T-helper 2 cell treated with Interferon-gamma antibody and Interleukin-4, amounts not matched to agents 5 μg/mL and 100 μg/mL, for 36 hours (primary cell): ENCODE measurements at regions not wholly inside any gene's neighbourhood (a gene's known extent, or its start where the extent isn't known, plus 50 kb on each side); places are given as distances from the start of the nearest gene placed in this dataset.
"Not testable (repeated sequence)": the region's sequence is repeated elsewhere in the genome, so short reads cannot be mapped to it uniquely, and the experiment has no call there.

Source experiments
- DNase-seq: peaks from one replicate; pipeline ENCODE4 v3.0.0; 2021; ENCODE audit warnings: low spot score
- H3K27ac Mint-ChIP-seq: one replicate; pipeline ENCODE4 v1.8.0; 2021; ENCODE audit warnings: mild to moderate bottlenecking, mixed read lengths
- H3K27me3 Mint-ChIP-seq: one replicate; pipeline ENCODE4 v1.8.0; 2021; ENCODE audit warnings: low read depth, mixed read lengths
- H3K36me3 Mint-ChIP-seq: one replicate; pipeline ENCODE4 v1.8.0; 2021; ENCODE audit warnings: low read depth, mixed read lengths
- H3K4me1 Mint-ChIP-seq: one replicate; pipeline ENCODE4 v1.8.0; 2021; ENCODE audit warnings: low read depth, mixed read lengths
- H3K4me3 Mint-ChIP-seq: one replicate; pipeline ENCODE4 v1.8.0; 2022; ENCODE audit warnings: mild to moderate bottlenecking, moderate library complexity, mixed read lengths
- H3K9me3 Mint-ChIP-seq: one replicate; pipeline ENCODE4 v1.8.0; 2021; ENCODE audit warnings: mixed read lengths

DNA sequence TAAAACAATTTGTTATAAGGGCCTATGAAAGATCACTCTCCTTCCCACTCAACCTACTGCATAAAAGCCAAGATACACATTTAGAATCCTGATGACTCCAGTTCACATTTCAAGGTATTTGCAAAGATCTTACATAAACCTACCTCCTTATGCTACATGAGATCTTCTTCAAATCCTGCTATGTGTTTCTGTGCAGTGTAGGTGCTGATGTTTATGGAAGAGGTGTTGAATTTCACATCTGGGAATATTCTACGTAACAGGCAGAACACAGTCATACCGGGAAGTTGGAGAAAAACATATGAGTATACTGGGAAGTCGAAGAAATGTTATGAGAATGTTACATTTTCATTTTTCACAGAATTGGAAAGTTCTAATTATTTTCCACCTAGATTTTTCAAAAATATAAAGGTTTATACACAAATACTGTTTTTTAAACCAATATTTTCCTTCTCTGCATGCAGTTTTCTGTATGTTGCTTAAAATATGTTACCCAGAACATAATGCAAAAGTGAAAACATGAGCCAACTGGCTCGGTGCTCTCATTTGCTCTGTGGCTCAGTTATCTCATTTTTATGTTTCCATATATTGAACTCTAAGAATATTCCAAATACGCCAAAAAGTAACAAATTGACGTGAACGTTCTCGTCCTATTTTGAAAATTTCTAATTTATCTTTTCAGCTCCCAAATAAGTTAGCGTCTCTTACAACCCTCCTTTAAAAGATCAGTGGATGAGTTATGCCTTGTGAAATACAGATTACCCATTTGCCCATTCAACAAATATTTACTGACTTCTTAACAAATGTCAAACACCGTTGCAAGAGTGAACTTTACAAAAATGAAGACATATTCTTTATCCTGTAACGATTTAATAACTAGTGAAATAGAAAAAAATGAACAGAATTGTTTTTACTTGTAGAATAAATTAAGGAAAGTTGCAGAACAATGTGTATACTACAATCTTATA is 899.3 kb downstream of the STIM2 start:
- Mint-ChIP-seq H3K4me3 (no peak overlapping the region), H3K4me1 (no peaks in the 10 kb centered on the region), H3K36me3 (no peaks in the 10 kb centered on the region), H3K27ac (no peak overlapping the region), H3K27me3 (no peaks in the 10 kb centered on the region), H3K9me3 (peaks cover 23% of the 10 kb centered on the region)
- no peak for DNase-seq

GRCh38 chr4:27763830-27764525 is 903.3 kb downstream of the STIM2 start:
- DNase-seq, result no peak
- no peak overlapping the region for H3K27ac Mint-ChIP-seq

GRCh38 chr4:27764526-27764837 is 903.8 kb downstream of the STIM2 start:
- H3K4me1 Mint-ChIP-seq, result no peaks in the 10 kb centered on the region
- peaks cover 30% of the 10 kb centered on the region for H3K9me3 Mint-ChIP-seq
- H3K36me3 Mint-ChIP-seq, result no peaks in the 10 kb centered on the region
- no peak overlapping the region for H3K4me3 Mint-ChIP-seq
- no peaks in the 10 kb centered on the region for H3K27me3 Mint-ChIP-seq
- no peak for DNase-seq
- no peak overlapping the region for H3K27ac Mint-ChIP-seq

More at GRCh38 chr4:27763830-27764525, 903.3 kb downstream of the STIM2 start:
- Mint-ChIP-seq H3K4me1 (no peaks in the 10 kb centered on the region), H3K9me3 (peaks cover 32% of the 10 kb centered on the region), H3K27me3 (no peaks in the 10 kb centered on the region), H3K36me3 (no peaks in the 10 kb centered on the region), H3K4me3 (no peak overlapping the region)

DNA sequence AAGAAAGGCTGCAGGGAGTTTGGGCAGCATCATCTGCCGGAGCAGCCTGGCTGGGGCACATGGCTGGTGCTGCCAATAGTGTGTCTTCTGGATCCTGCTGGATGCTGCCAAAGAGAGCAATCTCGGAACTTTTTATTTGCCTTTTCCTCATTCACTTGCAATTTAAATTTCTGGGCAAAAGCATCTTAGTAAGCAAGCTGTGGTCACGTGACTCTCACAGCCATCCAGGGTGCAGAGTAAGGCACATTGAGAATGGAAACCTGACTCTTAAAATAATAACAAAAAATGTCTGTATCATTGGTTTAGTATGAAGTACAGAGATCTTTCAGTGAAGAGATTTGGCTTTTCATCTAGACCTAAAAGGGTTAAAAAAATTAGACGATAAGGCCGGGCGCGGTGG is 910.3 kb downstream of the STIM2 start:
- no peaks in the 10 kb centered on the region for H3K4me1 Mint-ChIP-seq

DNA sequence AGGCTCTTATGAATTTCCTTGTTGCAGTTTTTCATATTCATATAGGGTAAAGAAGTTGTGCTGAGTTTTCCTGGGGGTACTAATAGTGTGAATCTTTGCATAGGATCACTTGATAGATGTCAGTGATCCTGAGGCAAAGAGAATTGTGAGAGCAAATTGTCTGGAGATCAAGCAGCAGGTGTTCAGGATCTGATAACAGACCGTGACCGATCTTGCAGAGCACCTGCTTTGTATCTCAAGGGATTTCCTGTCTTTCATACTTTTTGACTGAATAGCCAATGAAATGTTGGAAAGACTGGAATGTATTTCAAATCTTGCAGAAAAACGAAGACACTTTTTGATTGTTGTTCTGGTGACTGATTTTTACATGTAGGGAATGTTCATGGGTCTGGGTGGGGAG is 914.5 kb downstream of the STIM2 start:
- Mint-ChIP-seq H3K27ac (no peak overlapping the region), H3K9me3 (peaks cover 15% of the 10 kb centered on the region), H3K36me3 (no peaks in the 10 kb centered on the region), H3K4me3 (no peak overlapping the region), H3K27me3 (no peaks in the 10 kb centered on the region), H3K4me1 (no peaks in the 10 kb centered on the region)
- DNase-seq, result no peak

More for the DNA sequence above, 910.3 kb downstream of the STIM2 start:
- peaks cover 24% of the 10 kb centered on the region for H3K9me3 Mint-ChIP-seq
- no peak overlapping the region for H3K27ac Mint-ChIP-seq
- H3K27me3 Mint-ChIP-seq, result no peaks in the 10 kb centered on the region
- no peak for DNase-seq
- no peak overlapping the region for H3K4me3 Mint-ChIP-seq
- H3K36me3 Mint-ChIP-seq, result no peaks in the 10 kb centered on the region

- Mint-ChIP-seq H3K4me1 (no peaks in the 10 kb centered on the region), H3K27ac (no peak overlapping the region), H3K36me3 (no peaks in the 10 kb centered on the region), H3K4me3 (no peak overlapping the region), H3K27me3 (no peaks in the 10 kb centered on the region), H3K9me3 (peaks cover 27% of the 10 kb centered on the region)
- DNase-seq, result no peak
Measured at GRCh38 chr4:27779827-27780226, 919.2 kb downstream of the STIM2 start.

GRCh38 chr4:27787195-27787594 is 926.6 kb downstream of the STIM2 start:
- DNase-seq, result no peak
- H3K27ac Mint-ChIP-seq, result no peak overlapping the region
- no peaks in the 10 kb centered on the region for H3K4me1 Mint-ChIP-seq
- no peak overlapping the region for H3K4me3 Mint-ChIP-seq
- H3K9me3 Mint-ChIP-seq, result peaks cover 24% of the 10 kb centered on the region
- no peaks in the 10 kb centered on the region for H3K36me3 Mint-ChIP-seq
- H3K27me3 Mint-ChIP-seq, result no peaks in the 10 kb centered on the region

- no peaks in the 10 kb centered on the region for H3K27me3 Mint-ChIP-seq
- DNase-seq, result no peak
- H3K27ac Mint-ChIP-seq, result no peak overlapping the region
- H3K9me3 Mint-ChIP-seq, result peaks cover 9% of the 10 kb centered on the region
- no peak overlapping the region for H3K4me3 Mint-ChIP-seq
- H3K36me3 Mint-ChIP-seq, result no peaks in the 10 kb centered on the region
- no peaks in the 10 kb centered on the region for H3K4me1 Mint-ChIP-seq
Measured at GRCh38 chr4:27789773-27790172, 929.1 kb downstream of the STIM2 start.

DNA sequence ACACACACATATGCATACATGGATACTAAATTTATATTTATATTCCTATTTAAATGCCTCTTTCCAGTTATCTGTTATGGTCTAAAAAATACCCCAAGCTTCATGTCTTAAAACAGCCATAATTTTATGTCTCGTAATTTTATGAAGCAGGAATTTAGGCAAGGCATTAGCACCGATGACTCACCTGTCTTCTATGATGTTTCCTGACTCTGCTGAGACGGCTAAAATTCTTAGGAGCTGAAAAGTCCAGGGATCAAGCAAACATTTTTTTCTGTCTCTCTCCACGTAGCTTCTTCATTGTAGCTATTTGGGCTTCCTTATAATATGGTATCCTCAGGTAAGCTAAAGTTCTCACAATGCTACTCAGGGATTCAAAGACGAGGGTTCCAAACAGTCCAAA is 930.3 kb downstream of the STIM2 start:
- H3K27ac Mint-ChIP-seq, result no peak overlapping the region
- H3K36me3 Mint-ChIP-seq, result no peaks in the 10 kb centered on the region
- peaks cover 9% of the 10 kb centered on the region for H3K9me3 Mint-ChIP-seq
- no peak for DNase-seq
- H3K4me1 Mint-ChIP-seq, result no peaks in the 10 kb centered on the region
- no peak overlapping the region for H3K4me3 Mint-ChIP-seq
- H3K27me3 Mint-ChIP-seq, result no peaks in the 10 kb centered on the region

DNA sequence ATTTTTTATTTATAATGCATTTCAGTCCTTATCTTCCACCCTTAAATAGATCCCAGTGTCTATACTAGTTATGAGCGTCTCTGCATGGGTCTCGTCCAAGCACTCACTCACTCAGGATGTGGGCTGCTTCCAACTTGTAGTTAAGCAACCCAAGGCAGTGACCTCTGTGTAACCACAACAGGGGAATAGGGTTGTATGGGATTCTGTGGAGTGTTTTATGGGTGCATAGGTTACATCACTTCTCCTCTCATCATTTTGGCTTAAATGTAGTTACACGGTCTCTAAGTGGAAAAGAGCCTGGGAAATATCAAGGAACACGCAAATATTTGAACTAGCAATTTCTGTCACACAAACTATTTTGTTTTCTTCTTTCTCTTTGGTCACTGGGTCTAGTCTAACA is 931.0 kb downstream of the STIM2 start:
- H3K4me1 Mint-ChIP-seq, result no peaks in the 10 kb centered on the region

DNA sequence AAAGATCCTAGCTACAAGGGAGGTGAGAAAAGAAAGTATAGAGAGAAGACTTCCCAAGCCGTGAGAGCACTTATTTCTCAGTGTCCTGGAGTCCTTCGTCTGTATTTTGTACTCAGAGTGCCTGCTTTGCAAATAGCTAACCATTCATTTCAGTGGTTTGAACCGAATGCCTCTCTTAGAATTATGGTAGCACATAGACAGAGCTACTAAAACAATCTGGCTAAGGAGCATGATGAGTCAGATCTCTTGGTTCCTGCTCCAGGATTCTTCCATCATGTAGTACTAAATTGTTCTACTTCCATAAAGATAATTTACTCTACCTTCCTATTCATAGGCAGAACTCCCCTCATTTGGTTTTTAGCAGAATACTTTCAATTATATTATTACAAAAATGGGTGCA is 946.6 kb downstream of the STIM2 start:
- Mint-ChIP-seq H3K4me1 (no peaks in the 10 kb centered on the region), H3K27ac (no peak overlapping the region), H3K27me3 (no peaks in the 10 kb centered on the region), H3K9me3 (peaks cover 28% of the 10 kb centered on the region), H3K36me3 (no peaks in the 10 kb centered on the region), H3K4me3 (no peak overlapping the region)
- DNase-seq, result no peak

More for the DNA sequence above, 931.0 kb downstream of the STIM2 start:
- Mint-ChIP-seq H3K4me3 (no peak overlapping the region), H3K36me3 (no peaks in the 10 kb centered on the region), H3K27ac (no peak overlapping the region), H3K27me3 (no peaks in the 10 kb centered on the region), H3K9me3 (peaks cover 9% of the 10 kb centered on the region)
- DNase-seq, result no peak

- H3K36me3 Mint-ChIP-seq, result no peaks in the 10 kb centered on the region
- no peak for DNase-seq
- H3K27me3 Mint-ChIP-seq, result no peaks in the 10 kb centered on the region
- no peaks in the 10 kb centered on the region for H3K4me1 Mint-ChIP-seq
- H3K4me3 Mint-ChIP-seq, result no peak overlapping the region
- H3K9me3 Mint-ChIP-seq, result peaks cover 30% of the 10 kb centered on the region
- no peak overlapping the region for H3K27ac Mint-ChIP-seq
Measured at GRCh38 chr4:27811948-27812347, 951.3 kb downstream of the STIM2 start.

DNA sequence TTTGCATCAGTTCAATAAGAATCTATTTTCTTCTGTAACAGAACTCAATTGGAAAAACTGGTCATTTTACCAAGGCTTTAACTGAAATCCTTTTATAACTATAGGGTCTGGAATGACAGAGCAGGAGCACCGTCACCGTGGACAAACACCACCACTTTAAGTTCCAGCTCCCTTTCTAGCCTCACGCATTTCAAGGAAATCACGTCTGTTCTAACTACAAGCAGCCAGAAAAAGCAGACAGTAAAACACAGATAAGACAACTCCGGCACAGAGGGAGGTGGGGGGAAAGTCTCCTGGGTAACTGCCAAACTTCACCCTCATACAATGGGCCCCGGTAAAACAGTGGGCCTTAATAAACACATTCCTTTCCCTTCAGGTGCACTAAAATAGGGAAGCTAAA is 952.6 kb downstream of the STIM2 start:
- not testable (repeated sequence) for H3K27ac Mint-ChIP-seq, H3K36me3 Mint-ChIP-seq, H3K27me3 Mint-ChIP-seq, H3K4me1 Mint-ChIP-seq, DNase-seq, H3K4me3 Mint-ChIP-seq
- H3K9me3 Mint-ChIP-seq, result peaks cover 34% of the 10 kb centered on the region

- H3K27ac Mint-ChIP-seq, DNase-seq, H3K27me3 Mint-ChIP-seq, H3K36me3 Mint-ChIP-seq, H3K4me1 Mint-ChIP-seq, H3K4me3 Mint-ChIP-seq: not testable (repeated sequence)
- H3K9me3 Mint-ChIP-seq, result peaks cover 33% of the 10 kb centered on the region
Measured at GRCh38 chr4:27813699-27814425, 953.2 kb downstream of the STIM2 start.
